K562 (cell line): ENCODE measurements at regions not wholly inside any gene's neighbourhood (a gene's known extent, or its start where the extent isn't known, plus 50 kb on each side); places are given as distances from the start of the nearest gene placed in this dataset.

Source experiments
- ATAC-seq: fragments of 200-7000 bp; cut with Tn5 transposase; 3 replicates; pipeline ENCODE4 v1.9.1; 2020; ENCODE audit warnings: moderate library complexity
- BruUV-seq: library from RNA; stranded (reverse); fragments of 400-500 nt; replicated peaks from 2 replicates; lab custom pipeline; 2021; lab: Mats Ljungman, UMichigan
- CTCF ChIA-PET: fragments of 300-600 bp; formaldehyde crosslinking; extraction: SDS; loops from one replicate; lab custom pipeline; 2021; ENCODE audit warnings: low intra/inter-chr PET ratio; lab: Yijun Ruan, JAX
- POLR2A ChIA-PET: fragments of 300-600, 350-650 bp; sonication (Branson Sonifier 250); formaldehyde crosslinking; extraction: SDS; loops from one replicate; lab custom pipeline; 2021; ENCODE audit warnings: antibody characterized with exemption, inconsistent platforms; lab: Yijun Ruan, JAX
- DNase-seq, 4 experiments: peaks; one replicate each; pipeline versions ENCODE4 v3.0.0 to v3.0.0-alpha.2; 2011 to 2018; ENCODE audit warnings: low spot score in 3 of 4, mixed read lengths in 3 of 4; ENCODE audit errors: extremely low read depth in 1 of 4
- FAIRE-seq: peaks from 2 replicates; lab custom pipeline; 2011; peaks lifted over from hg19 to GRCh38; lab: Jason Lieb, UNC
- H2AFZ ChIP-seq: 2 replicates; pipeline ENCODE4 v1.6.0; 2011; ENCODE audit warnings: low read depth, low read length, control low read depth, inconsistent platforms
- H3K27ac ChIP-seq: fragments of 200-600 bp; 3 replicates; pipeline ENCODE4 v1.8.0; 2011; ENCODE audit warnings: low read depth, mild to moderate bottlenecking, control low read depth, inconsistent platforms, low read length, moderate library complexity, mixed read lengths; ENCODE audit errors: extremely low read depth
- H3K27me3 ChIP-seq, 2 experiments: fragments of 300-600 bp in 1 of 2; 2 replicates in 1 of 2; 3 replicates in 1 of 2; pipeline versions ENCODE4 v1.6.0 to v1.8.0; 2011; ENCODE audit warnings: inconsistent platforms in 2 of 2, low read length in 2 of 2, mild to moderate bottlenecking in 1 of 2, mixed read lengths in 1 of 2, moderate library complexity in 1 of 2; ENCODE audit not compliant: control insufficient read depth in 2 of 2, insufficient read depth in 2 of 2
- H3K36me3 ChIP-seq: fragments of 300-600 bp; 3 replicates; pipeline ENCODE4 v1.8.0; 2011; ENCODE audit warnings: mild to moderate bottlenecking, low read length, inconsistent platforms; ENCODE audit not compliant: control insufficient read depth, insufficient read depth
- H3K4me1 ChIP-seq, 2 experiments: fragments of 200-600 bp in 1 of 2; replicated peaks in 1 of 2; 2 replicates in 1 of 2; 3 replicates in 1 of 2; pipeline versions ENCODE4 v1.5.1 to v1.8.0; 2011; ENCODE audit warnings: inconsistent platforms in 2 of 2, low read length in 2 of 2, mild to moderate bottlenecking in 1 of 2, mixed read lengths in 1 of 2, moderate library complexity in 1 of 2; ENCODE audit not compliant: control insufficient read depth in 2 of 2, insufficient read depth in 2 of 2
- H3K4me2 ChIP-seq: 2 replicates; pipeline ENCODE4 v1.6.1; 2011; ENCODE audit warnings: low read length, control low read depth, inconsistent platforms, mixed read lengths; ENCODE audit not compliant: insufficient read depth
- H3K4me3 ChIP-seq: fragments of 200-600 bp; sonication (generic), shearing (Covaris generic); 2 replicates; pipeline ENCODE4 v1.5.1; 2016; ENCODE audit warnings: control low read depth, inconsistent platforms
- H3K79me2 ChIP-seq: fragments of 200-600 bp; 3 replicates; pipeline ENCODE4 v1.8.0; 2011; ENCODE audit warnings: low read length, inconsistent platforms; ENCODE audit not compliant: control insufficient read depth, insufficient read depth
- H3K9ac ChIP-seq, 2 experiments: 2 replicates each; pipeline versions ENCODE4 v1.6.0 to v1.6.1; 2011; ENCODE audit warnings: low read depth in 2 of 2, low read length in 2 of 2, control low read depth in 1 of 2, inconsistent platforms in 1 of 2, mild to moderate bottlenecking in 1 of 2, mixed read lengths in 1 of 2; ENCODE audit not compliant: insufficient read depth in 1 of 2
- H3K9me1 ChIP-seq: one replicate; pipeline ENCODE4 v1.6.0; 2011; ENCODE audit warnings: inconsistent platforms, mild to moderate bottlenecking, low read length, moderate library complexity; ENCODE audit not compliant: control insufficient read depth, insufficient read depth
- H3K9me3 ChIP-seq: replicated peaks from 2 replicates; pipeline ENCODE4 v1.5.1; 2011; ENCODE audit warnings: low read depth, low read length, inconsistent platforms; ENCODE audit not compliant: control insufficient read depth, insufficient read depth
- H4K20me1 ChIP-seq: replicated peaks from 2 replicates; pipeline ENCODE4 v1.6.1; 2011; ENCODE audit warnings: low read length, inconsistent platforms, mixed read lengths; ENCODE audit not compliant: control insufficient read depth, insufficient read depth
- ATF2 ChIP-seq: sonication (generic); formaldehyde crosslinking; IDR thresholded peaks from 2 replicates; pipeline ENCODE4 v1.8.1; 2022; ENCODE audit warnings: missing genetic modification reagents
- CAMTA2 ChIP-seq: fragments of 250-450 bp; sonication (Bioruptor Pico); conservative IDR thresholded peaks from 2 replicates; pipeline ENCODE4 v1.5.1; 2022
- CBFA2T3 ChIP-seq: fragments of 450-650 bp; IDR thresholded peaks from 2 replicates; pipeline ENCODE4 v1.6.1; 2017
- CBFB ChIP-seq: sonication (generic); formaldehyde crosslinking; IDR thresholded peaks from 2 replicates; pipeline ENCODE4 v1.4.0; 2020; ENCODE audit warnings: mild to moderate bottlenecking, missing genetic modification reagents
- CEBPZ ChIP-seq: fragments of 150-350 bp; IDR thresholded peaks from 2 replicates; pipeline ENCODE4 v1.6.1; 2014; ENCODE audit warnings: low read depth, mild to moderate bottlenecking, low read length, borderline replicate concordance
- ELK1 ChIP-seq: sonication (generic); formaldehyde crosslinking; IDR thresholded peaks from 2 replicates; pipeline ENCODE4 v1.8.1; 2022; ENCODE audit warnings: missing genetic modification reagents
- MTA2 ChIP-seq: fragments of 450-650 bp; IDR thresholded peaks from 2 replicates; pipeline ENCODE4 v1.6.1; 2016; ENCODE audit warnings: low read depth
- POLR2AphosphoS5 ChIP-seq: IDR thresholded peaks from 2 replicates; pipeline ENCODE4 v1.6.1; 2011; ENCODE audit warnings: mild to moderate bottlenecking, low read depth, low read length, moderate library complexity; ENCODE audit not compliant: control insufficient read depth, insufficient read depth
- POLR2G ChIP-seq: fragments of 200-400 bp; formaldehyde crosslinking; IDR thresholded peaks from 2 replicates; pipeline ENCODE4 v1.6.1; 2017; ENCODE audit warnings: low read depth, mild to moderate bottlenecking, antibody characterized with exemption, low read length, moderate library complexity
- POLR3G ChIP-seq: IDR thresholded peaks from 2 replicates; pipeline ENCODE4 v1.6.1; 2011; ENCODE audit not compliant: insufficient read length, insufficient replicate concordance; ENCODE audit errors: extremely low read depth
- RBM25 ChIP-seq: fragments of 200-400 bp; formaldehyde crosslinking; IDR thresholded peaks from 2 replicates; pipeline ENCODE4 v1.6.1; 2018; ENCODE audit warnings: low read length, low read depth, moderate library complexity; ENCODE audit not compliant: severe bottlenecking
- SMARCE1 ChIP-seq: fragments of 450-650 bp; IDR thresholded peaks from 2 replicates; pipeline ENCODE4 v1.7.1; 2016; ENCODE audit warnings: mild to moderate bottlenecking
- TOE1 ChIP-seq, 2 experiments: fragments of 450-650 bp in 1 of 2; sonication (generic) in 1 of 2; formaldehyde crosslinking in 1 of 2; IDR thresholded peaks; 2 replicates each; pipeline versions ENCODE4 v1.7.1 to v1.8.0; 2016 to 2022; ENCODE audit warnings: borderline replicate concordance in 2 of 2, mild to moderate bottlenecking in 2 of 2, antibody characterized with exemption in 1 of 2, inconsistent platforms in 1 of 2, low read depth in 1 of 2, missing genetic modification reagents in 1 of 2, moderate library complexity in 1 of 2
- ZNF311 ChIP-seq: fragments of 250-450 bp; sonication (Bioruptor Pico); IDR thresholded peaks from 2 replicates; pipeline ENCODE4 v1.4.0; 2020; ENCODE audit warnings: mild to moderate bottlenecking, moderate library complexity
- whole genome bisulfite sequencing: fragments of 100-300 bp; shearing (Covaris generic); methylation state at CpG from one replicate; pipeline ENCODE4 v1.1.6; 2016; ENCODE audit warnings: low coverage, mixed read lengths; ENCODE audit not compliant: insufficient coverage; ENCODE audit errors: missing lambda C conversion rate; 5-methylcytosine and 5-hydroxymethylcytosine counted together
- in situ Hi-C: fragments of 300-500 bp; cut with MboI; formaldehyde crosslinking; loops from 4 replicates; pipeline ENCODE4 v1.15.0; 2018; ENCODE audit warnings: inconsistent platforms, mixed read lengths
- intact Hi-C: fragments of 100-400 bp; cut with micrococcal nuclease; formaldehyde crosslinking; loops from 2 replicates; pipeline ENCODE4 v1.14.2; 2022

DNA sequence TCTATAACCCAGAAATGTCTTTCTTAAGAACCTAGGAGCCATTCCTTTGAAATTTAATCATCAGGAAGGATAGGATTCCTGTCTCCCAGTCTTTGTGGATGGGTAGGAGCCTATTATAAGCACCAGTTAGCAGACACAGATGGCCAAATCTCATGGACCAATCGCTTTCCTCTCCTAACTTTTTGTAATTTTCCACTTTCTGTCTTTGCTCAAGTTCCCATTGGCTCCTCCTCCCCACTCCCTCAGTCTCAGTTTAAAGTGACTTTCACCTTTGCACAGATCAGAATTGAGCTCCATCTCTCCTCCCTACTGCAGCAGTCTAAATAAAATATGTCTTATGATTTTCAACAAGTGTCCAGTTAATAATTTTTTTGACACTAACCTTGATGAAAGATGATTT is 192.3 kb downstream of the HS3ST3A1 start (continued):
- no peak for TF ChIP-seq ZNF311 (CRISPR knock-in tag)
- no peak for TF ChIP-seq TOE1 (IDR thresholded peaks at IDR 0.05; ENCODE audit: borderline replicate concordance)
- TF ChIP-seq TOE1 (CRISPR knock-in tag; IDR thresholded peaks at IDR 0.05; ENCODE audit: borderline replicate concordance, low read depth), result no peak
- TF ChIP-seq CBFB, result no peak
- TF ChIP-seq RBM25, result no peak
- TF ChIP-seq CEBPZ, result no peak

- ATAC-seq (no peak), DNase-seq (no peak), FAIRE-seq (no peak)
- Histone ChIP-seq H3K9me1 (no peaks in the 10 kb centered on the region), H3K27ac (no peak overlapping the region), H3K4me2 (no peak overlapping the region), H3K9me3 (no peaks in the 10 kb centered on the region), H3K27me3 (no peaks in the 10 kb centered on the region), H3K4me1 (no peaks in the 10 kb centered on the region), H4K20me1 (no peaks in the 10 kb centered on the region), H3K36me3 (no peaks in the 10 kb centered on the region), H2AFZ (no peak overlapping the region), H3K79me2 (no peaks in the 10 kb centered on the region), H3K9ac (no peak overlapping the region), H3K4me3 (no peak overlapping the region)
- in situ Hi-C loops, result no loop called here
- no TSS peak for BruUV-seq
- POLR2A ChIA-PET, result no interaction called here
- intact Hi-C loops, result no loop called here
- CTCF ChIA-PET, result interaction anchor here (0.6 kb wide), 1 partner anchor 17 kb away, joined by 3 read pairs; no protein-coding TSS in a partner anchor
- 27% methylated on average over 6 of the region's 6 CpGs for WGBS
- TF ChIP-seq POLR2AphosphoS5, result no peak
- TF ChIP-seq CBFA2T3, result no peak
- no peak for TF ChIP-seq CAMTA2 (CRISPR knock-in tag)
- no peak for TF ChIP-seq ATF2
- TF ChIP-seq SMARCE1, result no peak
- no peak for TF ChIP-seq POLR3G
- TF ChIP-seq MTA2, result no peak
- no peak for TF ChIP-seq POLR2G
- TF ChIP-seq ELK1 (CRISPR knock-in tag), result no peak
These were observed 194.3 kb downstream of the HS3ST3A1 start for GRCh38 chr17:13407381-13407780.
